H9 (cell line): ENCODE measurements at regions not wholly inside any gene's neighbourhood (a gene's known extent, or its start where the extent isn't known, plus 50 kb on each side); places are given as distances from the start of the nearest gene placed in this dataset.

Experiments used
- DNase-seq: peaks from one replicate; pipeline ENCODE4 v3.0.0-alpha.2; 2017
- H2AFZ ChIP-seq: one replicate; pipeline ENCODE4 v1.6.1; 2013; ENCODE audit warnings: mild to moderate bottlenecking, low read length, control low read depth, moderate library complexity
- H2AK5ac ChIP-seq: 2 replicates; pipeline ENCODE4 v1.6.1; 2013; ENCODE audit warnings: low read length, control low read depth, mixed read lengths; ENCODE audit not compliant: insufficient read length
- H2BK120ac ChIP-seq: one replicate; pipeline ENCODE4 v1.6.1; 2013; ENCODE audit warnings: low read depth, mild to moderate bottlenecking, low read length, control low read depth, inconsistent platforms; ENCODE audit not compliant: poor library complexity, severe bottlenecking
- H2BK12ac ChIP-seq: 2 replicates; pipeline ENCODE4 v1.6.1; 2013; ENCODE audit warnings: low read length, control low read depth, mixed read lengths, low read depth; ENCODE audit not compliant: insufficient read length
- H2BK15ac ChIP-seq: 2 replicates; pipeline ENCODE4 v1.6.1; 2013; ENCODE audit warnings: low read depth, low read length, control low read depth
- H2BK20ac ChIP-seq: one replicate; pipeline ENCODE4 v1.6.1; 2013; ENCODE audit warnings: low read depth, mild to moderate bottlenecking, low read length, control low read depth, inconsistent platforms; ENCODE audit not compliant: poor library complexity, severe bottlenecking
- H2BK5ac ChIP-seq: 2 replicates; pipeline ENCODE4 v1.6.1; 2013; ENCODE audit warnings: low read length, control low read depth, mixed read lengths; ENCODE audit not compliant: insufficient read length
- H3K14ac ChIP-seq: 2 replicates; pipeline ENCODE4 v1.6.1; 2013; ENCODE audit warnings: low read length, control low read depth; ENCODE audit not compliant: insufficient read depth
- H3K18ac ChIP-seq: 2 replicates; pipeline ENCODE4 v1.6.1; 2013; ENCODE audit warnings: low read depth, mild to moderate bottlenecking, mixed read lengths, low read length, control low read depth; ENCODE audit not compliant: insufficient read length
- H3K23ac ChIP-seq: 2 replicates; pipeline ENCODE4 v1.6.1; 2013; ENCODE audit warnings: low read length, control low read depth, mixed read lengths, low read depth; ENCODE audit not compliant: insufficient read length
- H3K23me2 ChIP-seq: 2 replicates; pipeline ENCODE4 v1.6.1; 2013; ENCODE audit warnings: low read depth, mild to moderate bottlenecking, mixed read lengths, low read length, control low read depth; ENCODE audit not compliant: insufficient read length, poor library complexity, severe bottlenecking
- H3K27ac ChIP-seq: 2 replicates; pipeline ENCODE4 v1.5.1; 2013; ENCODE audit warnings: low read length, control low read depth, mixed read lengths, low read depth; ENCODE audit not compliant: insufficient read length
- H3K27me3 ChIP-seq: 2 replicates; pipeline ENCODE4 v1.6.1; 2013; ENCODE audit warnings: low read length, control low read depth, inconsistent platforms; ENCODE audit not compliant: insufficient read depth
- H3K4ac ChIP-seq: 2 replicates; pipeline ENCODE4 v1.6.1; 2013; ENCODE audit warnings: low read depth, mild to moderate bottlenecking, control low read depth, inconsistent platforms, low read length, moderate library complexity
- H3K4me1 ChIP-seq: 2 replicates; pipeline ENCODE4 v1.6.1; 2013; ENCODE audit warnings: low read length, control low read depth, inconsistent platforms; ENCODE audit not compliant: insufficient read depth
- H3K4me2 ChIP-seq: 2 replicates; pipeline ENCODE4 v1.6.1; 2013; ENCODE audit warnings: low read length, control low read depth, mixed read lengths; ENCODE audit not compliant: insufficient read length, insufficient read depth
- H3K56ac ChIP-seq: 2 replicates; pipeline ENCODE4 v1.6.1; 2013; ENCODE audit warnings: low read depth, mild to moderate bottlenecking, mixed read lengths, low read length, control low read depth; ENCODE audit not compliant: insufficient read length
- H3K79me1 ChIP-seq: 2 replicates; pipeline ENCODE4 v1.6.1; 2013; ENCODE audit warnings: low read depth, mild to moderate bottlenecking, moderate library complexity, low read length, control low read depth, inconsistent platforms; ENCODE audit not compliant: insufficient read depth, poor library complexity, severe bottlenecking
- H3K79me2 ChIP-seq: 2 replicates; pipeline ENCODE4 v1.6.1; 2013; ENCODE audit warnings: low read length, control low read depth, inconsistent platforms; ENCODE audit not compliant: insufficient read depth
- H3K9ac ChIP-seq: 2 replicates; pipeline ENCODE4 v1.6.1; 2013; ENCODE audit warnings: low read length, control low read depth, mixed read lengths; ENCODE audit not compliant: insufficient read length; ENCODE audit errors: extremely low read depth
- H3K9me3 ChIP-seq: one replicate; pipeline ENCODE4 v1.6.1; 2013; ENCODE audit warnings: low read depth, low read length, inconsistent platforms; ENCODE audit not compliant: control insufficient read depth
- H3T11ph ChIP-seq: one replicate; pipeline ENCODE4 v1.6.1; 2013; ENCODE audit warnings: mild to moderate bottlenecking, low read length, control low read depth, inconsistent platforms
- H4K20me1 ChIP-seq: one replicate; pipeline ENCODE4 v1.6.1; 2013; ENCODE audit not compliant: control insufficient read depth, insufficient read length, insufficient read depth
- H4K5ac ChIP-seq: 2 replicates; pipeline ENCODE4 v1.6.1; 2013; ENCODE audit warnings: low read depth, mild to moderate bottlenecking, mixed read lengths, low read length, control low read depth; ENCODE audit not compliant: insufficient read length
- H4K8ac ChIP-seq: replicated peaks from 2 replicates; pipeline ENCODE4 v1.6.1; 2013; ENCODE audit warnings: low read length, control low read depth, mixed read lengths, low read depth; ENCODE audit not compliant: insufficient read length
- H4K91ac ChIP-seq: 2 replicates; pipeline ENCODE4 v1.6.1; 2013; ENCODE audit warnings: low read depth, mild to moderate bottlenecking, moderate library complexity, mixed read lengths, low read length, control low read depth; ENCODE audit not compliant: insufficient read length
- H3K27ac Mint-ChIP-seq, 3 experiments: 2 replicates in 2 of 3; 3 replicates in 1 of 3; pipeline ENCODE4 v1.8.0; 2020 to 2021; ENCODE audit warnings: mixed read lengths in 3 of 3, mild to moderate bottlenecking in 1 of 3, moderate library complexity in 1 of 3
- H3K27me3 Mint-ChIP-seq: 2 replicates; pipeline ENCODE4 v1.8.0; 2021; ENCODE audit warnings: low read depth, mild to moderate bottlenecking, moderate library complexity, mixed read lengths
- H3K36me3 Mint-ChIP-seq, 3 experiments: 2 replicates in 2 of 3; 3 replicates in 1 of 3; pipeline ENCODE4 v1.8.0; 2020 to 2021; ENCODE audit warnings: low read depth in 3 of 3, mixed read lengths in 3 of 3; ENCODE audit not compliant: insufficient read depth in 1 of 3
- H3K4me1 Mint-ChIP-seq, 2 experiments: 2 replicates each; pipeline ENCODE4 v1.8.0; 2020; ENCODE audit warnings: mixed read lengths in 2 of 2
- H3K4me3 Mint-ChIP-seq, 2 experiments: 2 replicates in 1 of 2; 3 replicates in 1 of 2; pipeline ENCODE4 v1.8.0; 2020 to 2021; ENCODE audit warnings: mild to moderate bottlenecking in 2 of 2, mixed read lengths in 2 of 2, moderate library complexity in 1 of 2
- H3K9me3 Mint-ChIP-seq, 2 experiments: 2 replicates in 1 of 2; 3 replicates in 1 of 2; pipeline ENCODE4 v1.8.0; 2020; ENCODE audit warnings: mild to moderate bottlenecking in 2 of 2, mixed read lengths in 2 of 2, moderate library complexity in 1 of 2
- WGBS: extraction: QIAGEN DNeasy Blood & Tissue Kit; methylation state at CpG from one replicate; pipeline ENCODE4 v1.1.7; 2013; ENCODE audit warnings: missing lambda C conversion rate, low lambda C conversion rate, mixed read lengths; ENCODE audit not compliant: insufficient read length; ENCODE audit errors: extremely low coverage; 5-methylcytosine and 5-hydroxymethylcytosine counted together
- TF ChIP-seq, protein P1 (sequence below): fragments of 200-600 bp; sonication (generic); conservative IDR thresholded peaks from 3 replicates; pipeline ENCODE4 v1.8.0; 2021; ENCODE audit warnings: antibody characterized with exemption, mild to moderate bottlenecking

DNA sequence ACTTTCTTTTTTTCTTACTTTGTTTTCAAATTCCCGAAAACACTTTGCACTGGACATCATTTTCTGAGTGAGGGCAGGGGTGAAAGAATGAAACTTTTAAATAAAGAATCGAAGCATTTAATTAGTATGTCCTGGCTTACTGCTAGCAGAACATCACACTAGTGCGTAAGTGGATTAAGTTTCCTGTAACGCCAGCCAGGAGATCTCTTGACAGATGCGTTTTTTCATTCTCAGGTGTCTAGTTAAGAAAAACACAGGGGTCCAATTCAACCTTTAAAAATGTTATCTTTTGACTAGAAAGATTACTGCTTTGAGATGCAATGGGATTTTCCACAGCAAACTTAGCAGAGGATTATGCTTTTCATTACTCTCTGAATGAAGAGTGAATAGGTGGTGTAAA is 858.8 kb upstream of the EPHA7 start:
- no peaks in the 10 kb centered on the region for H3K79me2 ChIP-seq
- H3K9ac ChIP-seq, result no peak overlapping the region
- H2BK15ac ChIP-seq, result no peak overlapping the region
- Mint-ChIP-seq H3K4me1 (no peaks in the 10 kb centered on the region; a peak in 2 of 4 replicates), H3K9me3 (no peaks in the 10 kb centered on the region), H3K27me3 (no peaks in the 10 kb centered on the region), H3K27ac (no peak overlapping the region), H3K4me3 (no peak overlapping the region), H3K36me3 (no peaks in the 10 kb centered on the region)
- H4K8ac ChIP-seq, result no peak overlapping the region
- H2BK5ac ChIP-seq, result no peak overlapping the region
- no peak overlapping the region for H2BK20ac ChIP-seq
- H3K56ac ChIP-seq, result no peak overlapping the region
- H3K4ac ChIP-seq, result no peak overlapping the region
- no peak overlapping the region for H2BK120ac ChIP-seq
- DNase-seq, result no peak
- H2BK12ac ChIP-seq, result no peak overlapping the region
- H3K4me2 ChIP-seq, result no peak overlapping the region
- no peaks in the 10 kb centered on the region for H3K23me2 ChIP-seq
- H3K18ac ChIP-seq, result no peak overlapping the region
- WGBS, result no CpG with 5 or more reads among the region's 5 CpGs
- no peak overlapping the region for H2AK5ac ChIP-seq
- TF ChIP-seq, protein P1, sequence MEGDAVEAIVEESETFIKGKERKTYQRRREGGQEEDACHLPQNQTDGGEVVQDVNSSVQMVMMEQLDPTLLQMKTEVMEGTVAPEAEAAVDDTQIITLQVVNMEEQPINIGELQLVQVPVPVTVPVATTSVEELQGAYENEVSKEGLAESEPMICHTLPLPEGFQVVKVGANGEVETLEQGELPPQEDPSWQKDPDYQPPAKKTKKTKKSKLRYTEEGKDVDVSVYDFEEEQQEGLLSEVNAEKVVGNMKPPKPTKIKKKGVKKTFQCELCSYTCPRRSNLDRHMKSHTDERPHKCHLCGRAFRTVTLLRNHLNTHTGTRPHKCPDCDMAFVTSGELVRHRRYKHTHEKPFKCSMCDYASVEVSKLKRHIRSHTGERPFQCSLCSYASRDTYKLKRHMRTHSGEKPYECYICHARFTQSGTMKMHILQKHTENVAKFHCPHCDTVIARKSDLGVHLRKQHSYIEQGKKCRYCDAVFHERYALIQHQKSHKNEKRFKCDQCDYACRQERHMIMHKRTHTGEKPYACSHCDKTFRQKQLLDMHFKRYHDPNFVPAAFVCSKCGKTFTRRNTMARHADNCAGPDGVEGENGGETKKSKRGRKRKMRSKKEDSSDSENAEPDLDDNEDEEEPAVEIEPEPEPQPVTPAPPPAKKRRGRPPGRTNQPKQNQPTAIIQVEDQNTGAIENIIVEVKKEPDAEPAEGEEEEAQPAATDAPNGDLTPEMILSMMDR, result no peak
- no peak overlapping the region for H3K14ac ChIP-seq
- no peaks in the 10 kb centered on the region for H3K9me3 ChIP-seq
- no peak overlapping the region for H3T11ph ChIP-seq
- H3K79me1 ChIP-seq, result no peaks in the 10 kb centered on the region
- no peaks in the 10 kb centered on the region for H3K4me1 ChIP-seq
- H3K27ac ChIP-seq, result no peak overlapping the region
- H3K23ac ChIP-seq, result no peak overlapping the region
- H4K20me1 ChIP-seq, result no peaks in the 10 kb centered on the region
- no peak overlapping the region for H4K91ac ChIP-seq
- no peaks in the 10 kb centered on the region; the same call in 1 of the 2 replicates for H3K27me3 ChIP-seq
- H2AFZ ChIP-seq, result no peak overlapping the region
- no peak overlapping the region for H4K5ac ChIP-seq
